Calu3 (cell line): ENCODE measurements at regions not wholly inside any gene's neighbourhood (a gene's known extent, or its start where the extent isn't known, plus 50 kb on each side); places are given as distances from the start of the nearest gene placed in this dataset.

Experiments used
- BruUV-seq: library from RNA; stranded (reverse); fragments of 400-500 nt; replicated peaks from 2 replicates; lab custom pipeline; 2021; lab: Mats Ljungman, UMichigan
- CTCF ChIA-PET: fragments of 300-600 bp; sonication (Branson Sonifier 250); formaldehyde crosslinking; loops from one replicate; lab custom pipeline; 2022; ENCODE audit warnings: antibody characterized with exemption; lab: Charles Lee
- DNase-seq: peaks from one replicate; pipeline ENCODE4 v3.0.0; 2022
- H3K27ac Mint-ChIP-seq: one replicate; pipeline ENCODE4 v1.8.0; 2022; ENCODE audit warnings: mixed read lengths; ENCODE audit not compliant: unreplicated experiment
- H3K27me3 Mint-ChIP-seq: one replicate; pipeline ENCODE4 v1.8.0; 2022; ENCODE audit warnings: mixed read lengths; ENCODE audit not compliant: unreplicated experiment
- H3K36me3 Mint-ChIP-seq: one replicate; pipeline ENCODE4 v1.8.0; 2022; ENCODE audit warnings: mild to moderate bottlenecking, moderate library complexity, mixed read lengths; ENCODE audit not compliant: insufficient read depth, unreplicated experiment
- H3K4me1 Mint-ChIP-seq: one replicate; pipeline ENCODE4 v1.8.0; 2022; ENCODE audit warnings: mild to moderate bottlenecking, low read depth, mixed read lengths; ENCODE audit not compliant: unreplicated experiment
- H3K4me3 Mint-ChIP-seq: one replicate; pipeline ENCODE4 v1.8.0; 2022; ENCODE audit warnings: mild to moderate bottlenecking, low read depth, moderate library complexity, mixed read lengths; ENCODE audit not compliant: unreplicated experiment
- H3K9me3 Mint-ChIP-seq: one replicate; pipeline ENCODE4 v1.8.0; 2022; ENCODE audit warnings: low read depth, mixed read lengths; ENCODE audit not compliant: unreplicated experiment
- CTCF ChIP-seq: fragments of 200-600 bp; IDR thresholded peaks from one replicate; pipeline ENCODE4 v1.8.0; 2022; ENCODE audit warnings: antibody characterized with exemption; ENCODE audit not compliant: unreplicated experiment
- intact Hi-C: fragments of 100-400 bp; cut with micrococcal nuclease; formaldehyde crosslinking; loops from one replicate; pipeline ENCODE4 v1.10.0; 2022; ENCODE audit not compliant: unreplicated experiment

DNA sequence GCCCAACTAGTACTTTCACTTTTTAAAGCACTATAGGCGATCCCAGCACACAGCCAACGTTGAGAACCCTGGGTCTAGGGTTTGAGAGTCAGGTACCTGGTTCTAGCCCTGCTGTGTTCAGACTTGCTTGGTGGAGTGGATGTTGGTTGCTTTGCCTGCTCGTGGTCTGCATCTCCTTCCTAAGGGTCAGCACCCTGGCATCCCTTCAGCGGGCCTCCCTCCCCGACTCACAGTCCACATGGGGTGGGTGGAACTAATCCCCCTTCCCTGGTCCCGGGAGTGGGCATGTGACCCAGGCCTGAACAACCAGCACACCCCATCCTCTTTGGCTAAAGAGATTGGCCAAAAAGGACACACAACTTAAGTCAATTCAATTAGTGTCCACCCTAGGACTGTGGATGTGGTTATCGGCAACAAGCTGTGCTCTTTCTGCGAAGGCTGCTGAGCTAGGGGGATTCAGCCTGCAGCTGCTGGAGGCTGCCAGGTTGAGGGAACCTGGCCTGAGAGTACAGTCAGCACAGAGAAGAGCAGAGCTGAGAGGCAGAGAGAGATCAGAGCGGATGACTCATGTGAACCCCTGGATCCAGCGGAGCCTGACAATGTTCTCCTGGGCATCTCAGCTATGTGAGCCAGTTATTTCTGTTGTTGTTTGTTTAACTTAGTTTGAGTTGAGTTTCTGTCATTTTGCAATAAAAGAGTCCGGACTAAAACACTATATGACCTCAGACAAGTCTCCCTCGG lies 138.9 kb downstream of the ACTL8 start:
- H3K4me3 Mint-ChIP-seq = no peak overlapping the region
- no peaks in the 10 kb centered on the region for H3K4me1 Mint-ChIP-seq
- no peak overlapping the region for H3K27ac Mint-ChIP-seq
- H3K9me3 Mint-ChIP-seq = no peaks in the 10 kb centered on the region
- TF ChIP-seq CTCF = no peak
- H3K36me3 Mint-ChIP-seq = no peaks in the 10 kb centered on the region
- H3K27me3 Mint-ChIP-seq = peaks cover 100% of the 10 kb centered on the region
- CTCF ChIA-PET = no interaction called here
- DNase-seq = no peak
- no TSS peak for BruUV-seq
- intact Hi-C loops = no loop called here

DNA sequence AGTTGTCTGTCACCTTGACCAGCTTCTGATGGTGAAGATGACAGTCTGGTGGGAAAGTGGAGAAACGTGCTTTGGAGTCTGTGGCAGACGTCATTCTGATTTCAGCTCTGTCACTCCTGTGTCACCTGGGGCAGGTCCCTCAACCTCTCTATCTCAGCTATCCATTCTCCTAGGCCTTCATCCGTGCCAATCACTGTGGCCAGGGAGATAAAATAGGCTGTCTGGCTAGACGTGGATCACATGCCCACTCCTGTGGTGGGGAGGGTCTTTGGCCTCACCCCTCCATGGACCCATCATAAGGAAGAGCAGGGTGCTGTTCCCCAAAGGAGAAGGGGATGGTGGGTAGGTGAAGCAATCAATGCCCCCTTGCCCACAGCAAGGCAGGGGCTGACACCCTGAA lies 140.3 kb downstream of the ACTL8 start:
- BruUV-seq = no TSS peak
- Mint-ChIP-seq H3K36me3 (no peaks in the 10 kb centered on the region), H3K4me3 (no peak overlapping the region), H3K4me1 (no peaks in the 10 kb centered on the region), H3K27me3 (peaks cover 100% of the 10 kb centered on the region), H3K27ac (no peak overlapping the region), H3K9me3 (no peaks in the 10 kb centered on the region)
- intact Hi-C loops = no loop called here
- no peak for TF ChIP-seq CTCF
- DNase-seq = no peak
- CTCF ChIA-PET = no interaction called here

- no TSS peak for BruUV-seq
- Mint-ChIP-seq H3K4me1 (no peaks in the 10 kb centered on the region), H3K27me3 (peaks cover 99% of the 10 kb centered on the region), H3K36me3 (no peaks in the 10 kb centered on the region), H3K27ac (no peak overlapping the region), H3K4me3 (no peak overlapping the region), H3K9me3 (no peaks in the 10 kb centered on the region)
- CTCF ChIA-PET = no interaction called here
- intact Hi-C loops = no loop called here
- DNase-seq = no peak
- TF ChIP-seq CTCF = no peak
Measured at GRCh38 chr1:17895986-17896385, 140.9 kb downstream of the ACTL8 start.

DNA sequence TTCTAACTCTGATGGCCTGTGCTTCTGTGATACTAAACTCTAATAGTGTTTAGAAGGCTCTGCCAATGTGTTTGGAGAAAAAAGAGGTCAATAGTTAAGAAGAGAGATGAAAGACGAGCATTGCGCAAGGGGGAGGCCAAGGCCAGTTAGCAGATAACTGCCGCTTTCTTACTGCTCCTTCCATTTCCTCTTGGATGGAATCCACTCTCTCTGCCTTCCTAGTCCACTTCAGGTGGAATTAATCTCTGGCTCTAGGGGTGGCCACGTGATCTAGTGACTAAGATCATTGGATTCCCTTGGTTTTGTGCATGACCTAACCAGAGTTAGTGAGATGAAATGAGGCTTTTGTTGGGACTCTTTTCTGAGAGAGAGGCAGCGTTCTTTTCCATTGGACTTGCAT lies 148.3 kb downstream of the ACTL8 start:
- intact Hi-C loops = no loop called here
- no peaks in the 10 kb centered on the region for H3K4me1 Mint-ChIP-seq

More for the DNA sequence above, 148.3 kb downstream of the ACTL8 start:
- H3K27me3 Mint-ChIP-seq = peaks cover 99% of the 10 kb centered on the region
- no peak overlapping the region for H3K27ac Mint-ChIP-seq
- CTCF ChIA-PET = no interaction called here
- H3K9me3 Mint-ChIP-seq = no peaks in the 10 kb centered on the region
- no peak overlapping the region for H3K4me3 Mint-ChIP-seq
- peak; percentile 10 for DNase-seq
- BruUV-seq = no TSS peak
- no peak for TF ChIP-seq CTCF
- no peaks in the 10 kb centered on the region for H3K36me3 Mint-ChIP-seq
